A673 (cell line): ENCODE measurements at regions not wholly inside any gene's neighbourhood (a gene's known extent, or its start where the extent isn't known, plus 50 kb on each side); places are given as distances from the start of the nearest gene placed in this dataset.

ENCODE experiments used
- EZH2 ChIP-seq: fragments of 200-600 bp; sonication (generic); IDR thresholded peaks from 2 replicates; pipeline ENCODE4 v1.6.1; 2017; ENCODE audit warnings: borderline replicate concordance, low read depth, mild to moderate bottlenecking, mixed read lengths, antibody characterized with exemption, low read length; ENCODE audit not compliant: poor library complexity, severe bottlenecking
- TF ChIP-seq, protein P1 (sequence below): fragments of 300-800, 200-600 bp; sonication (generic); conservative IDR thresholded peaks from 2 replicates; pipeline ENCODE4 v1.5.1; 2017; ENCODE audit warnings: low read depth, mild to moderate bottlenecking, antibody characterized with exemption, low read length, moderate library complexity, mixed read lengths

DNA sequence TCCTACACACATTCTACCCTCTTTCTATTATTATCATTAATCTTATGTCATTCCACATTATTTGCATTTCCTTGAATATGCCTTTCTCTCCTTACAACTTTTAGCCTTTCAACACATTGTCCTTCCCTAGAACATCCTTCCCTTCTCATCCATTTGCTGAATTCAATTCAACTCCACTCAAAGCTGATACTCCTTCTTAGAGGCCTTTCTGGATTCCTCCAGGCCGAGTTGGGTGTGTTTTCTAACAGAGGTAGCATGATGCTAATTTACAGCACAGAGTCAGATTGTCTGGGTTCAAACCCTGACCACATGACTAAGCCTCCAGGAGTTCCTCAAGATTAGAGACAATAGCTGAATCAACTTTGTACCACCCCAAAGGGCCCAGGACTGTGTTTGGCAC lies 63.4 kb upstream of the IL12A start:
- TF ChIP-seq, protein P1, sequence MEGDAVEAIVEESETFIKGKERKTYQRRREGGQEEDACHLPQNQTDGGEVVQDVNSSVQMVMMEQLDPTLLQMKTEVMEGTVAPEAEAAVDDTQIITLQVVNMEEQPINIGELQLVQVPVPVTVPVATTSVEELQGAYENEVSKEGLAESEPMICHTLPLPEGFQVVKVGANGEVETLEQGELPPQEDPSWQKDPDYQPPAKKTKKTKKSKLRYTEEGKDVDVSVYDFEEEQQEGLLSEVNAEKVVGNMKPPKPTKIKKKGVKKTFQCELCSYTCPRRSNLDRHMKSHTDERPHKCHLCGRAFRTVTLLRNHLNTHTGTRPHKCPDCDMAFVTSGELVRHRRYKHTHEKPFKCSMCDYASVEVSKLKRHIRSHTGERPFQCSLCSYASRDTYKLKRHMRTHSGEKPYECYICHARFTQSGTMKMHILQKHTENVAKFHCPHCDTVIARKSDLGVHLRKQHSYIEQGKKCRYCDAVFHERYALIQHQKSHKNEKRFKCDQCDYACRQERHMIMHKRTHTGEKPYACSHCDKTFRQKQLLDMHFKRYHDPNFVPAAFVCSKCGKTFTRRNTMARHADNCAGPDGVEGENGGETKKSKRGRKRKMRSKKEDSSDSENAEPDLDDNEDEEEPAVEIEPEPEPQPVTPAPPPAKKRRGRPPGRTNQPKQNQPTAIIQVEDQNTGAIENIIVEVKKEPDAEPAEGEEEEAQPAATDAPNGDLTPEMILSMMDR = no peak
- no peak for TF ChIP-seq EZH2
